MM.1S (cell line): ENCODE measurements at regions not wholly inside any gene's neighbourhood (a gene's known extent, or its start where the extent isn't known, plus 50 kb on each side); places are given as distances from the start of the nearest gene placed in this dataset.

Source experiments
- DNase-seq: peaks from one replicate; pipeline ENCODE4 v3.0.0-alpha.2; 2015
- H2AFZ ChIP-seq: fragments of 300-600 bp; sonication (generic); 2 replicates; pipeline ENCODE4 v1.6.0; 2016; ENCODE audit warnings: antibody characterized with exemption, low read length
- H3F3A ChIP-seq: fragments of 300-600 bp; sonication (generic); 2 replicates; pipeline ENCODE4 v1.6.1; 2016; ENCODE audit warnings: mild to moderate bottlenecking, antibody characterized with exemption, low read length, moderate library complexity, mixed read lengths; ENCODE audit not compliant: insufficient read depth
- H3K27ac ChIP-seq: fragments of 300-600 bp; sonication (generic); 2 replicates; pipeline ENCODE4 v1.5.1; 2016; ENCODE audit warnings: mild to moderate bottlenecking, low read length
- H3K27me3 ChIP-seq: fragments of 300-600 bp; sonication (generic); replicated peaks from 2 replicates; pipeline ENCODE4 v1.6.0; 2016; ENCODE audit warnings: low read length; ENCODE audit not compliant: insufficient read depth
- H3K36me3 ChIP-seq: fragments of 300-600 bp; sonication (generic); replicated peaks from 2 replicates; pipeline ENCODE4 v1.6.1; 2016; ENCODE audit warnings: mild to moderate bottlenecking, low read length, mixed read lengths; ENCODE audit not compliant: insufficient read depth
- H3K4me1 ChIP-seq: fragments of 300-600 bp; sonication (generic); 2 replicates; pipeline ENCODE4 v1.6.1; 2016; ENCODE audit warnings: low read length, mixed read lengths
- H3K4me2 ChIP-seq: fragments of 300-600 bp; sonication (generic); 2 replicates; pipeline ENCODE4 v1.6.0; 2016; ENCODE audit warnings: low read depth, low read length
- H3K4me3 ChIP-seq: fragments of 300-600 bp; sonication (generic); 2 replicates; pipeline ENCODE4 v1.5.1; 2016; ENCODE audit warnings: low read length, mixed read lengths
- H3K79me2 ChIP-seq: fragments of 300-600 bp; sonication (generic); 2 replicates; pipeline ENCODE4 v1.6.1; 2016; ENCODE audit warnings: mixed run types, low read length, mixed read lengths
- H3K9ac ChIP-seq: fragments of 300-600 bp; sonication (generic); 2 replicates; pipeline ENCODE4 v1.6.1; 2016; ENCODE audit warnings: low read length, mixed read lengths
- H3K9me2 ChIP-seq: fragments of 300-600 bp; sonication (generic); replicated peaks from 2 replicates; pipeline ENCODE4 v1.6.1; 2016; ENCODE audit warnings: mild to moderate bottlenecking, low read length, mixed read lengths; ENCODE audit not compliant: insufficient read depth
- H3K9me3 ChIP-seq: fragments of 300-600 bp; sonication (generic); replicated peaks from 2 replicates; pipeline ENCODE4 v1.6.1; 2016; ENCODE audit warnings: mild to moderate bottlenecking, low read length, mixed read lengths; ENCODE audit not compliant: insufficient read depth
- H4K20me1 ChIP-seq: fragments of 300-600 bp; sonication (generic); 2 replicates; pipeline ENCODE4 v1.6.1; 2016; ENCODE audit warnings: mild to moderate bottlenecking, low read length, moderate library complexity, mixed read lengths; ENCODE audit not compliant: insufficient read depth
- CTCF ChIP-seq: fragments of 300-600 bp; sonication (generic); IDR thresholded peaks from 2 replicates; pipeline ENCODE4 v1.5.1; 2016; ENCODE audit warnings: antibody characterized with exemption, low read length, mixed read lengths
- EZH2 ChIP-seq: fragments of 300-600 bp; sonication (generic); optimal IDR thresholded peaks from 2 replicates; pipeline ENCODE3; 2017; ENCODE audit warnings: low read depth, mild to moderate bottlenecking, antibody characterized with exemption, low read length, mixed read lengths
- EZH2phosphoT487 ChIP-seq: fragments of 300-600 bp; sonication (generic); IDR thresholded peaks from 2 replicates; pipeline ENCODE4 v1.6.1; 2018; ENCODE audit warnings: antibody characterized with exemption, low read length

- Histone ChIP-seq H4K20me1 (no peaks in the 10 kb centered on the region), H3K9me3 (no peaks in the 10 kb centered on the region), H3K4me3 (no peak overlapping the region), H3K79me2 (no peaks in the 10 kb centered on the region), H3K9me2 (no peaks in the 10 kb centered on the region), H2AFZ (no peak overlapping the region), H3K27ac (no peak overlapping the region), H3K27me3 (no peaks in the 10 kb centered on the region), H3K36me3 (no peaks in the 10 kb centered on the region), H3K4me1 (no peaks in the 10 kb centered on the region), H3K4me2 (no peak overlapping the region), H3K9ac (no peak overlapping the region), H3F3A (no peaks in the 10 kb centered on the region)
- no peak for DNase-seq
- TF ChIP-seq EZH2 (no peak), CTCF (no peak), EZH2phosphoT487 (no peak)
Measured at GRCh38 chr5:167205881-167206280, 1085.6 kb upstream of the WWC1 start.

GRCh38 chr5:167207081-167207480, 1084.4 kb upstream of the WWC1 start:
- H3F3A ChIP-seq, result no peaks in the 10 kb centered on the region
- no peaks in the 10 kb centered on the region for H3K36me3 ChIP-seq
- H3K27ac ChIP-seq, result no peak overlapping the region
- TF ChIP-seq CTCF, result no peak
- TF ChIP-seq EZH2, result no peak
- TF ChIP-seq EZH2phosphoT487, result no peak
- no peak overlapping the region for H3K4me3 ChIP-seq
- DNase-seq, result no peak
- no peaks in the 10 kb centered on the region for H3K9me2 ChIP-seq
- H3K27me3 ChIP-seq, result no peaks in the 10 kb centered on the region
- H2AFZ ChIP-seq, result no peak overlapping the region
- no peak overlapping the region for H3K4me2 ChIP-seq
- no peaks in the 10 kb centered on the region for H4K20me1 ChIP-seq
- no peak overlapping the region for H3K9ac ChIP-seq
- no peaks in the 10 kb centered on the region for H3K79me2 ChIP-seq
- H3K4me1 ChIP-seq, result no peaks in the 10 kb centered on the region
- no peaks in the 10 kb centered on the region for H3K9me3 ChIP-seq

DNA sequence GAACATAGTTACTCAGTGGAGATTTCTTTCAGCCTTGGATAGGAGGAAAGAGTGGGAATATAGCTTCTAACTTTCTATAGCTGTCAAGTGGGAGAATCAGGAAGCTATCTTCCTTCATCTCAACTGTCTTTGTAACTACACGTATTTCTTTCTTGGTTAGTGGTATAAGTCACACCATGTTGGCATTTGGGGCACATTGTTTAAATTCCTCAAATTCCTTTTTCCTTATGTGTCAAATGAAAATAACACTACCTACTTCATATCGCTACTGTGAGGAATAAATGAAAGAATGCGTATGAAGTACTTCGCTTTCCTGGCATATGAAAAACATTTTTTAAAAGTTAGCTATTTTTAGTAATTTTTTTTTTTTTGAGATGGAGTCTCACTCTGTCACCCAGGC, 1082.5 kb upstream of the WWC1 start:
- no peak for TF ChIP-seq EZH2phosphoT487
- no peak for TF ChIP-seq EZH2
- no peak for TF ChIP-seq CTCF

More for the DNA sequence above, 1082.5 kb upstream of the WWC1 start:
- Histone ChIP-seq H3K9me2 (no peaks in the 10 kb centered on the region), H3K27ac (no peak overlapping the region), H4K20me1 (no peaks in the 10 kb centered on the region), H3K4me2 (no peak overlapping the region), H3K9me3 (no peaks in the 10 kb centered on the region), H3K27me3 (no peaks in the 10 kb centered on the region), H3F3A (no peaks in the 10 kb centered on the region), H3K79me2 (no peaks in the 10 kb centered on the region), H3K4me3 (no peak overlapping the region), H3K36me3 (no peaks in the 10 kb centered on the region), H3K9ac (no peak overlapping the region), H3K4me1 (no peaks in the 10 kb centered on the region), H2AFZ (no peak overlapping the region)
- DNase-seq, result no peak
